GM23338 (cell line): ENCODE measurements at regions not wholly inside any gene's neighbourhood (a gene's known extent, or its start where the extent isn't known, plus 50 kb on each side); places are given as distances from the start of the nearest gene placed in this dataset.

Source experiments
- ATAC-seq: fragments of 200-7000 bp; cut with Tn5 transposase; 3 replicates; pipeline ENCODE4 v1.9.1; 2020
- DNase-seq: peaks from one replicate; pipeline ENCODE4 v3.0.0-alpha.2; 2015; ENCODE audit warnings: low spot score
- H2AFZ ChIP-seq: fragments of 200-600 bp; sonication (generic); 2 replicates; pipeline ENCODE4 v1.8.0; 2016; ENCODE audit warnings: antibody characterized with exemption, mild to moderate bottlenecking, moderate library complexity
- H3F3A ChIP-seq: fragments of 200-600 bp; sonication (generic); replicated peaks from 2 replicates; pipeline ENCODE4 v1.8.0; 2017; ENCODE audit warnings: antibody characterized with exemption, mixed run types, low read depth
- H3K27ac ChIP-seq: fragments of 200-600 bp; sonication (generic); 2 replicates; pipeline ENCODE4 v1.6.1; 2016; ENCODE audit warnings: low read depth
- H3K27me3 ChIP-seq: fragments of 200-600 bp; sonication (generic); 2 replicates; pipeline ENCODE4 v1.8.0; 2016; ENCODE audit warnings: mild to moderate bottlenecking, mixed run types, moderate library complexity; ENCODE audit not compliant: insufficient read depth
- H3K36me3 ChIP-seq: fragments of 200-600 bp; sonication (generic); 2 replicates; pipeline ENCODE4 v1.8.0; 2016; ENCODE audit warnings: mild to moderate bottlenecking; ENCODE audit not compliant: insufficient read depth
- H3K4me1 ChIP-seq: fragments of 200-600 bp; sonication (generic); 2 replicates; pipeline ENCODE4 v1.8.0; 2016; ENCODE audit warnings: mild to moderate bottlenecking, moderate library complexity; ENCODE audit not compliant: insufficient read depth
- H3K4me2 ChIP-seq: fragments of 200-600 bp; sonication (generic); 2 replicates; pipeline ENCODE4 v1.7.1; 2017; ENCODE audit warnings: mixed run types
- H3K4me3 ChIP-seq: fragments of 200-600 bp; sonication (generic); 2 replicates; pipeline ENCODE4 v1.6.1; 2016; ENCODE audit warnings: mixed run types
- H3K79me2 ChIP-seq: fragments of 200-600 bp; sonication (generic); replicated peaks from 2 replicates; pipeline ENCODE4 v1.8.0; 2017; ENCODE audit warnings: mild to moderate bottlenecking; ENCODE audit not compliant: insufficient read depth
- H3K9me2 ChIP-seq: fragments of 200-600 bp; sonication (generic); 2 replicates; pipeline ENCODE4 v1.8.0; 2017; ENCODE audit not compliant: insufficient read depth
- H4K20me1 ChIP-seq: fragments of 200-600 bp; sonication (generic); replicated peaks from 2 replicates; pipeline ENCODE4 v1.8.0; 2017; ENCODE audit warnings: mild to moderate bottlenecking; ENCODE audit not compliant: insufficient read depth
- H3K27ac Mint-ChIP-seq: 2 replicates; pipeline ENCODE4 v1.8.0; 2020; ENCODE audit warnings: inconsistent platforms, mild to moderate bottlenecking, moderate library complexity, mixed read lengths
- H3K27me3 Mint-ChIP-seq: 3 replicates; pipeline ENCODE4 v1.8.0; 2022; ENCODE audit warnings: low read depth, mild to moderate bottlenecking, moderate library complexity, mixed read lengths, inconsistent platforms; ENCODE audit not compliant: insufficient read depth, poor library complexity
- H3K36me3 Mint-ChIP-seq: 3 replicates; pipeline ENCODE4 v1.8.0; 2021; ENCODE audit warnings: low read depth, mild to moderate bottlenecking, inconsistent platforms, moderate library complexity, mixed read lengths
- H3K4me1 Mint-ChIP-seq: 3 replicates; pipeline ENCODE4 v1.8.0; 2020; ENCODE audit warnings: mild to moderate bottlenecking, inconsistent platforms, mixed read lengths
- H3K4me3 Mint-ChIP-seq: 3 replicates; pipeline ENCODE4 v1.8.0; 2021; ENCODE audit warnings: moderate library complexity, mild to moderate bottlenecking, inconsistent platforms, mixed read lengths
- H3K9me3 Mint-ChIP-seq: 3 replicates; pipeline ENCODE4 v1.8.0; 2020; ENCODE audit warnings: moderate library complexity, mild to moderate bottlenecking, inconsistent platforms, mixed read lengths
- CREB1 ChIP-seq: fragments of 250-450 bp; sonication (Bioruptor Pico); IDR thresholded peaks from 2 replicates; pipeline ENCODE4 v1.5.0; 2020; ENCODE audit warnings: low read depth, mild to moderate bottlenecking, moderate library complexity
- CTCF ChIP-seq, 2 experiments: fragments of 200-600 bp in 1 of 2; sonication (generic) in 1 of 2; conservative IDR thresholded peaks; 2 replicates each; pipeline versions ENCODE4 v1.5.1 to v1.6.1; 2016 to 2017; ENCODE audit warnings: antibody characterized with exemption in 2 of 2, low read depth in 2 of 2, mild to moderate bottlenecking in 2 of 2, moderate library complexity in 1 of 2
- ETS1 ChIP-seq: IDR thresholded peaks from 2 replicates; pipeline ENCODE4 v1.6.1; 2016; ENCODE audit warnings: antibody characterized with exemption
- EZH2 ChIP-seq: fragments of 200-600 bp; sonication (generic); IDR thresholded peaks from one replicate; pipeline ENCODE4 v1.8.0; 2017; ENCODE audit warnings: antibody characterized with exemption, mild to moderate bottlenecking, low read depth; ENCODE audit not compliant: unreplicated experiment
- EZH2phosphoT487 ChIP-seq: fragments of 200-600 bp; sonication (generic); IDR thresholded peaks from one replicate; pipeline ENCODE4 v1.8.1; 2018; ENCODE audit warnings: antibody characterized with exemption; ENCODE audit not compliant: unreplicated experiment
- JUNB ChIP-seq: IDR thresholded peaks from one replicate; pipeline ENCODE4 v1.6.1; 2016; ENCODE audit warnings: antibody characterized with exemption; ENCODE audit not compliant: unreplicated experiment
- NANOG ChIP-seq: IDR thresholded peaks from 2 replicates; pipeline ENCODE4 v1.6.1; 2016; ENCODE audit warnings: antibody characterized with exemption, borderline replicate concordance
- POLR2AphosphoS5 ChIP-seq: IDR thresholded peaks from 2 replicates; pipeline ENCODE4 v1.6.1; 2016; ENCODE audit warnings: antibody characterized with exemption, low read depth
- REST ChIP-seq: IDR thresholded peaks from one replicate; pipeline ENCODE4 v1.6.1; 2018; ENCODE audit warnings: antibody characterized with exemption; ENCODE audit not compliant: unreplicated experiment
- STAT1 ChIP-seq: IDR thresholded peaks from one replicate; pipeline ENCODE4 v1.6.1; 2016; ENCODE audit warnings: antibody characterized with exemption; ENCODE audit not compliant: unreplicated experiment
- ZNF114 ChIP-seq: fragments of 250-450 bp; sonication (Bioruptor Pico); IDR thresholded peaks from 2 replicates; pipeline ENCODE4 v1.5.0; 2020; ENCODE audit warnings: mild to moderate bottlenecking, moderate library complexity
- ZNF331 ChIP-seq: fragments of 250-450 bp; sonication (Bioruptor Pico); IDR thresholded peaks from 2 replicates; pipeline ENCODE4 v1.5.0; 2020; ENCODE audit warnings: low read depth, mild to moderate bottlenecking, moderate library complexity
- ZNF462 ChIP-seq: fragments of 250-450 bp; sonication (Bioruptor Pico); IDR thresholded peaks from 2 replicates; pipeline ENCODE4 v1.5.0; 2020; ENCODE audit warnings: mild to moderate bottlenecking, moderate library complexity

GRCh38 chr10:25849988-25850387, 84.0 kb upstream of the MYO3A start:
- no peaks in the 10 kb centered on the region for H3K27me3 ChIP-seq
- H3K36me3 Mint-ChIP-seq, result no peaks in the 10 kb centered on the region
- no peak overlapping the region for H3K4me2 ChIP-seq
- no peak overlapping the region for H3K4me3 Mint-ChIP-seq
- H3K9me3 Mint-ChIP-seq, result no peaks in the 10 kb centered on the region; the same call in 2 of the 3 replicates
- no peaks in the 10 kb centered on the region for H3K9me2 ChIP-seq
- no peaks in the 10 kb centered on the region for H3K79me2 ChIP-seq
- no peaks in the 10 kb centered on the region for H3F3A ChIP-seq
- peaks cover 16% of the 10 kb centered on the region for H3K4me1 ChIP-seq
- DNase-seq, result no peak
- H3K27ac Mint-ChIP-seq, result no peak overlapping the region
- peaks cover 26% of the 10 kb centered on the region; the same call in 2 of the 3 replicates for H3K4me1 Mint-ChIP-seq
- no peak for TF ChIP-seq POLR2AphosphoS5
- TF ChIP-seq EZH2, result no peak
- no peak for TF ChIP-seq CREB1 (CRISPR knock-in tag)
- TF ChIP-seq REST, result no peak
- TF ChIP-seq ETS1, result no peak
- TF ChIP-seq ZNF114 (CRISPR knock-in tag), result no peak
- no peak for TF ChIP-seq STAT1
- no peak for TF ChIP-seq ZNF462 (CRISPR knock-in tag)
- no peak for TF ChIP-seq JUNB
- no peak for TF ChIP-seq EZH2phosphoT487
- no peak for TF ChIP-seq CTCF (conservative IDR thresholded peaks at IDR 0.05; ENCODE audit: low read depth in 2 of 2)
- TF ChIP-seq ZNF331 (CRISPR knock-in tag), result no peak
- TF ChIP-seq NANOG, result no peak
- no peaks in the 10 kb centered on the region for H4K20me1 ChIP-seq
- H3K36me3 ChIP-seq, result no peaks in the 10 kb centered on the region
- no peak overlapping the region for H3K4me3 ChIP-seq
- peaks cover 2% of the 10 kb centered on the region for H3K27me3 Mint-ChIP-seq
- no peak for ATAC-seq
- no peak overlapping the region for H3K27ac ChIP-seq
- H2AFZ ChIP-seq, result no peak overlapping the region; the same call in 1 of the 2 replicates
